CD4-positive, alpha-beta memory T cell (primary cell): ENCODE measurements at regions not wholly inside any gene's neighbourhood (a gene's known extent, or its start where the extent isn't known, plus 50 kb on each side); places are given as distances from the start of the nearest gene placed in this dataset.

ENCODE experiments used
- CTCF ChIA-PET: fragments of 350-600 bp; sonication (Branson Sonifier 250); formaldehyde crosslinking; loops from one replicate; lab custom pipeline; 2021; ENCODE audit warnings: inconsistent platforms; ENCODE audit not compliant: partially characterized antibody; lab: Charles Lee
- POLR2A ChIA-PET: fragments of 350-600 bp; sonication (Branson Sonifier 250); formaldehyde crosslinking; loops from one replicate; lab custom pipeline; 2021; ENCODE audit not compliant: partially characterized antibody; lab: Charles Lee
- DNase-seq, 5 donors: peaks; one replicate each; pipeline versions ENCODE4 v3.0.0 to v3.0.0-alpha.2; 2020 to 2022; ENCODE audit warnings: mixed read lengths in 1 of 5
- H3K27ac ChIP-seq: one replicate; pipeline ENCODE4 v1.7.0; 2013; ENCODE audit warnings: low read depth, low read length
- H3K27me3 ChIP-seq: 2 replicates; pipeline ENCODE4 v1.7.0; 2013; ENCODE audit warnings: mild to moderate bottlenecking, low read length, moderate library complexity; ENCODE audit not compliant: insufficient read depth
- H3K36me3 ChIP-seq: 2 replicates; pipeline ENCODE4 v1.7.0; 2013; ENCODE audit warnings: mild to moderate bottlenecking, low read length, moderate library complexity; ENCODE audit not compliant: insufficient read depth
- H3K4me1 ChIP-seq: 2 replicates; pipeline ENCODE4 v1.7.0; 2013; ENCODE audit warnings: mild to moderate bottlenecking, low read length, moderate library complexity; ENCODE audit not compliant: insufficient read depth
- H3K4me3 ChIP-seq, 2 donors: one replicate each; pipeline ENCODE4 v1.7.0; 2013; ENCODE audit warnings: low read length in 2 of 2, mild to moderate bottlenecking in 1 of 2
- H3K9me3 ChIP-seq, 2 donors: one replicate each; pipeline ENCODE4 v1.7.0; 2013; ENCODE audit warnings: low read length in 2 of 2, control low read depth in 1 of 2; ENCODE audit not compliant: control insufficient read depth in 1 of 2
- H3K27ac Mint-ChIP-seq, 7 donors: one replicate each; pipeline ENCODE4 v1.8.0; 2020 to 2021; ENCODE audit warnings: mixed read lengths in 7 of 7, mild to moderate bottlenecking in 6 of 7, inconsistent platforms in 3 of 7, moderate library complexity in 3 of 7
- H3K27me3 Mint-ChIP-seq, 2 donors: one replicate each; pipeline ENCODE4 v1.8.0; 2020 to 2021; ENCODE audit warnings: mixed read lengths in 2 of 2
- H3K36me3 Mint-ChIP-seq, 2 donors: one replicate each; pipeline ENCODE4 v1.8.0; 2020 to 2021; ENCODE audit warnings: mixed read lengths in 2 of 2, inconsistent platforms in 1 of 2, mild to moderate bottlenecking in 1 of 2
- H3K4me1 Mint-ChIP-seq, 4 donors: one replicate each; pipeline ENCODE4 v1.8.0; 2020 to 2021; ENCODE audit warnings: mixed read lengths in 4 of 4, mild to moderate bottlenecking in 1 of 4
- H3K4me3 Mint-ChIP-seq, 8 donors: one replicate each; pipeline ENCODE4 v1.8.0; 2020 to 2021; ENCODE audit warnings: mixed read lengths in 8 of 8, mild to moderate bottlenecking in 7 of 8, moderate library complexity in 6 of 8, inconsistent platforms in 3 of 8
- H3K9me3 Mint-ChIP-seq, 8 donors: one replicate each; pipeline ENCODE4 v1.8.0; 2020 to 2021; ENCODE audit warnings: mixed read lengths in 8 of 8, mild to moderate bottlenecking in 5 of 8, inconsistent platforms in 3 of 8, moderate library complexity in 1 of 8
- intact Hi-C: fragments of 100-400 bp; cut with micrococcal nuclease; formaldehyde crosslinking; loops from one replicate; pipeline ENCODE4 v1.15.1; 2023

DNA sequence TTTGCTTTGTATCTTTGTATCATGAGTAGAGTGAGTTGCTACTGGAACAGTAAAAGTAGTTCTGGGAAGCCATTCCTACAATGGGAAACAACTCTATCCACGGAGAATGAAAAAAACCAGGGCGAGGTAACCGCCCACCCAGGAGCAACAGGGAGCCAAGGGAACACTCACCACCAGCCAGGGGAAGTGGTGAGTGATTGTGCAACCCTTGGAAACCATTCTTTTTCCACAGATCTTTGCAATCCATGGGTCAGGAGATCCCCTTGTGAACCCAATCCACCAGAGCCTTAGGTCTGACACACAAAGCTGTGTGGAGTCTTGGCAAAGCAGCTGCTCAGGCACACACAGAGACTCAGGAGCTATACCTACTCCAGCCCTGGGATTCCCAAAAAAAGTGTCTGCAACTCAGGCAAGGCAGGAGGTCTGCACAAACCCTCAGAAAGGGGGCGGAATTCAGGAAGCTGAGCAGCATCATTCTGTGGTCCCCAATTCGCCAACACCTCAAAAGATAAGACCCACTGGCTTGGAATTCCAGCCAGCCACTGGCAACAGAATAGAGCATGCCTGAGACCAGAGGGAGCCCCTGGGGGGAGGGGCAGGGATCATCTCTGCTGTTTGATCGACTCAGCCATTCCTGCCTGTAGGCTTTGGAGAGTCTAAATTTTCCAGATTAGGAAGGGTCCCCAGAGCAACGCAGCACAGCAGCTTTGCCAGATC, 52.1 kb upstream of the PPFIA2 start:
- Histone ChIP-seq H3K27ac (no peak overlapping the region), H3K27me3 (no peaks in the 10 kb centered on the region), H3K4me1 (no peaks in the 10 kb centered on the region), H3K36me3 (no peaks in the 10 kb centered on the region), H3K9me3 (no peaks in the 10 kb centered on the region), H3K4me3 (no peak overlapping the region)
- Mint-ChIP-seq H3K4me3 (no peak overlapping the region), H3K4me1 (peaks cover 9 to 19% (median 14%) of the 10 kb centered on the region in 4 donors), H3K9me3 (peaks cover 0 to 14% (median 5%) of the 10 kb centered on the region in 8 donors), H3K27ac (no peak overlapping the region), H3K27me3 (no peaks in the 10 kb centered on the region), H3K36me3 (no peaks in the 10 kb centered on the region)
- intact Hi-C loops, result no loop called here
- no peak for DNase-seq
- CTCF ChIA-PET, result no interaction called here
- POLR2A ChIA-PET, result no interaction called here

DNA sequence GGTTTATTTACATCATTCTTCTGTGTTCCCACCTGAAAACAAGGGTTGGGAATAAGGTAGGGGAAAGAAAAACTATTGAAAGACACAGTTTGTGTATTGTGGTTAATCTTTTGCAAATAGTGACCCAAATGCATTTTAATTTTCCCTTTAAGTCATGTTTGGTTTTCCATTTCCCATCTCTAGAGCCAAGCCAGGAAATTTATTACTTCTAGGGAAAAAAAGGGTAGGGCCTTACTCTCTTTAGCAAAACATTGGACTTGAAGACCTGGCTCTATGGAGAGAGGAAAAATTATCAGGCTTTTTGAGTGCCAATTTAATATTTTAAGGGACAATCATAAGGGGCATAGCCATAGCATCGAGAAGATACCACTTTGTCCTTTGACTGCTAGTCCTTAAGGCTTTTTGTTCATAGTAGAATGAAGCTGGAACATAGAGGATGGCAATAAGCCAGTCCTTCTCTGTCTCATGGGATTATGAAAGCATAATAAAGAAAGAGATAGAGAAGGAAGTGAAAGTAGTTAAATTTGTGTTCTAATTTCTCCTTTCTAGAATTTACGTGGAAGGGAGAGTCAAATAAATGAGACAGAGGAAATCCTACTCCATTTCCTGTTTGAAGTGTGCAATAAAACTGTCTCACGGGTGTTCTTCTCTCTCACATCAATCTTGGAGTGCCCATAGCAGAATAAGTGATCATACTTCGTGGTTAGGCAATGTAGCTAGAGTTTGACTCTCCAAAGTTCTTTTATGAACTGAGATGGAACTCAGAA, 50.9 kb upstream of the PPFIA2 start:
- CTCF ChIA-PET, result no interaction called here
- H3K4me1 ChIP-seq, result no peaks in the 10 kb centered on the region
- H3K9me3 ChIP-seq, result no peaks in the 10 kb centered on the region
- Mint-ChIP-seq H3K4me1 (peaks cover 0 to 11% (median 6%) of the 10 kb centered on the region in 4 donors), H3K36me3 (no peaks in the 10 kb centered on the region), H3K9me3 (peaks cover 0 to 10% (median 5%) of the 10 kb centered on the region in 8 donors), H3K27me3 (no peaks in the 10 kb centered on the region), H3K4me3 (peak overlapping the region in 1 of 8 donors; percentile 5), H3K27ac (no peak overlapping the region)
- no peaks in the 10 kb centered on the region for H3K27me3 ChIP-seq
- intact Hi-C loops, result loop anchor here (10.0 kb wide), 1 partner anchor 185 kb away; no protein-coding TSS in a partner anchor
- H3K36me3 ChIP-seq, result no peaks in the 10 kb centered on the region
- no peak overlapping the region for H3K4me3 ChIP-seq
- H3K27ac ChIP-seq, result no peak overlapping the region
- POLR2A ChIA-PET, result no interaction called here
- no peak for DNase-seq

DNA sequence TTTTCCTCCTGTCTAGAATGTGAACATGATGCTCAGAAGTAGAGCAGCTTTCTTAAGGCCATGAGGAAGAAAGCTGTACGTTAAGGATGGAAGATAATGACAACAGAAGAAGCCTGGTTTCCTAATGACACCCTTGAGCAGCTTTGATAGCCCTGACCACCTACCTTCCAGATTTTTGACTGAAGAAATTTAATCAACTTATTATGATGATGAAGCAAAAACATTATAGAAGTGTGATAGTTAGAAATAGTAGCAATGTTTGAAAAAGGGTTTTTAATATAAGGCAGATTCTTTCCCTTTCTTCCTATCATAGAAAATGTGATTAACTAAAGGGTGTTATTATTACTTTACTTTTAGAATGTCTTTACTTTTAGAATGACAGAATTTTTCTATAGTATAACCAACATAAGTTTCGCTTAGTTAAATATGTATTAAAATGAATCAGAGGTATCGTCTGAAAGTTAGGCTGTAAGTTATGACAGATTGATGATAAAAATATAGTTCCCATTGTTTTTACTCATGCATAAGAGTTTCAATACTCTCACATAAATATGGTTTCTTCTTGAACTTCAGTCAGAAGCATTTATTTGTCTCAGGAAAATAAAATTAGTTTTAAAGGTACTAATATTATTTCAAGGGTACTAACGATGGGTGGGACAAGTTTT, 50.1 kb upstream of the PPFIA2 start:
- H3K4me3 Mint-ChIP-seq, result no peak overlapping the region

More for the DNA sequence above, 50.1 kb upstream of the PPFIA2 start:
- Mint-ChIP-seq H3K36me3 (no peaks in the 10 kb centered on the region), H3K9me3 (peaks cover 0 to 9% (median 5%) of the 10 kb centered on the region in 8 donors), H3K4me1 (peaks cover 0 to 7% (median 5%) of the 10 kb centered on the region in 4 donors), H3K27ac (no peak overlapping the region), H3K27me3 (no peaks in the 10 kb centered on the region)
- Histone ChIP-seq H3K27ac (no peak overlapping the region), H3K36me3 (no peaks in the 10 kb centered on the region), H3K4me3 (no peak overlapping the region), H3K4me1 (no peaks in the 10 kb centered on the region), H3K9me3 (no peaks in the 10 kb centered on the region), H3K27me3 (no peaks in the 10 kb centered on the region)
- intact Hi-C loops, result loop anchor here (10.0 kb wide), 1 partner anchor 186 kb away; no protein-coding TSS in a partner anchor
- ChIA-PET POLR2A (no interaction called here), CTCF (no interaction called here)
- DNase-seq, result no peak
